Stimulated activated CD8-positive, alpha-beta memory T cell treated with anti-CD3 and anti-CD28 coated beads, Interleukin-15, amount 100 ng/mL, for 48 hours (primary cell): ENCODE measurements at regions not wholly inside any gene's neighbourhood (a gene's known extent, or its start where the extent isn't known, plus 50 kb on each side); places are given as distances from the start of the nearest gene placed in this dataset.

Experiments
- DNase-seq, 2 donors: peaks; one replicate each; pipeline ENCODE4 v3.0.0-alpha.2; 2020; ENCODE audit warnings: low read depth in 2 of 2

GRCh38 chr2:41985573-41986095 lies 62.2 kb upstream of the PKDCC start:
- DNase-seq = no peak

- no peak for DNase-seq
Measured at GRCh38 chr2:41989501-41990180, 58.2 kb upstream of the PKDCC start.

- no peak for DNase-seq
Measured at GRCh38 chr2:41990245-41990644, 57.6 kb upstream of the PKDCC start.

GRCh38 chr2:41990688-41991087 lies 57.1 kb upstream of the PKDCC start:
- DNase-seq = no peak

- DNase-seq = no peak
Measured at GRCh38 chr2:41992056-41992642, 55.7 kb upstream of the PKDCC start.

GRCh38 chr2:41992671-41993434 lies 55.0 kb upstream of the PKDCC start:
- no peak for DNase-seq

GRCh38 chr2:41993435-41993925 lies 54.3 kb upstream of the PKDCC start:
- no peak for DNase-seq

- no peak for DNase-seq
Measured at GRCh38 chr2:41994233-41994637, 53.6 kb upstream of the PKDCC start.

- no peak for DNase-seq
Measured at GRCh38 chr2:41994661-41995060, 53.2 kb upstream of the PKDCC start.

GRCh38 chr2:41997561-41997960 lies 50.3 kb upstream of the PKDCC start:
- DNase-seq = no peak
